Epithelial cell of esophagus (primary cell): ENCODE measurements at regions not wholly inside any gene's neighbourhood (a gene's known extent, or its start where the extent isn't known, plus 50 kb on each side); places are given as distances from the start of the nearest gene placed in this dataset.

Experiments
- DNase-seq: peaks from one replicate; pipeline ENCODE4 v3.0.0; 2010; ENCODE audit warnings: low read depth
- H3K4me3 ChIP-seq: 2 replicates; pipeline ENCODE4 v1.5.1; 2011; ENCODE audit warnings: mild to moderate bottlenecking, low read length, control low read depth
- CTCF ChIP-seq: IDR thresholded peaks from 2 replicates; pipeline ENCODE4 v1.5.1; 2011; ENCODE audit warnings: low read depth, mild to moderate bottlenecking, low read length, control low read depth, inconsistent platforms; ENCODE audit not compliant: insufficient read depth; ENCODE audit errors: missing control alignments

DNA sequence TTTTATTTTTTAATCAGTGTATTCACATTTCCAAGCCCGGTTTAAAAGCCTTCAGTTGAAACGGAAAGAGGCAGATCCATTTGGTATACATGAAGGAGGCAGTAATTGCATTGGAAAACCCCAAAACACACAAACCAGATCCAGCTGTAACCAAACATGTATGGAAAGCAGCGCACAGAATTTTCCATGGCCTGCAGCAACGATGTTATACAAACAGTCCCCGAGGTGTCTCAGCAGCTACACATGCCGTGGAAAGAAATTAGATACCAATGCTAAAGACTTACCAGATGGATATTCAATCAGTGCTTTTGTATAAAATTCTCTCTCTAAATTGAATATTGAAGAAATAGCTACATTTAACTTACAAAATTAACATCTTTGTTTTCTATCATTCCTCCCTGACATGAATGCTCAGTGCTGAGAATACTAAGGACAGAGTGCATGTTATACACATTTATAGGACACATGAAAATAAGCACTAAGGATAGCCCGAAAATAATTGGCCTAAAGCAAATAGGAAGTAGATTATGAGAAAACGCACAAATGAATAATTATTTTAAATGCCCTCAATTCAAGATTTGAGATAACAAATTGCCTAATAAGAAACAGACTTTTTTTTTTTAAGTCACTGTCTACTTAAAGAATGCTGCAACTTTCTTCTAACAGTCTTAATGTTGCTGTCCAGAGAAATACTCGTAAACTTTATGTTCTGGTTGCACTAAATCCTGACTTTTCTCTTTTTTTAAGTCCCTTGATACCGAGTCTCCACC, 713.1 kb downstream of the HDGFL1 start:
- no peak overlapping the region for H3K4me3 ChIP-seq
- DNase-seq, result no peak
- TF ChIP-seq CTCF, result no peak

- TF ChIP-seq CTCF, result no peak
- no peak for DNase-seq
Observed at GRCh38 chr6:23293653-23294052, 724.3 kb downstream of the HDGFL1 start.

GRCh38 chr6:23301556-23301955, 732.2 kb downstream of the HDGFL1 start:
- DNase-seq, result peak; percentile 22
- TF ChIP-seq CTCF, result no peak
- H3K4me3 ChIP-seq, result no peak overlapping the region

More at GRCh38 chr6:23293653-23294052, 724.3 kb downstream of the HDGFL1 start:
- H3K4me3 ChIP-seq, result no peak overlapping the region

- no peak overlapping the region for H3K4me3 ChIP-seq
- no peak for DNase-seq
- TF ChIP-seq CTCF, result no peak
Observed at GRCh38 chr6:23302514-23302913, 733.1 kb downstream of the HDGFL1 start.

GRCh38 chr6:23305325-23305943, 736.1 kb downstream of the HDGFL1 start:
- TF ChIP-seq CTCF, result no peak
- no peak for DNase-seq
- no peak overlapping the region for H3K4me3 ChIP-seq

DNA sequence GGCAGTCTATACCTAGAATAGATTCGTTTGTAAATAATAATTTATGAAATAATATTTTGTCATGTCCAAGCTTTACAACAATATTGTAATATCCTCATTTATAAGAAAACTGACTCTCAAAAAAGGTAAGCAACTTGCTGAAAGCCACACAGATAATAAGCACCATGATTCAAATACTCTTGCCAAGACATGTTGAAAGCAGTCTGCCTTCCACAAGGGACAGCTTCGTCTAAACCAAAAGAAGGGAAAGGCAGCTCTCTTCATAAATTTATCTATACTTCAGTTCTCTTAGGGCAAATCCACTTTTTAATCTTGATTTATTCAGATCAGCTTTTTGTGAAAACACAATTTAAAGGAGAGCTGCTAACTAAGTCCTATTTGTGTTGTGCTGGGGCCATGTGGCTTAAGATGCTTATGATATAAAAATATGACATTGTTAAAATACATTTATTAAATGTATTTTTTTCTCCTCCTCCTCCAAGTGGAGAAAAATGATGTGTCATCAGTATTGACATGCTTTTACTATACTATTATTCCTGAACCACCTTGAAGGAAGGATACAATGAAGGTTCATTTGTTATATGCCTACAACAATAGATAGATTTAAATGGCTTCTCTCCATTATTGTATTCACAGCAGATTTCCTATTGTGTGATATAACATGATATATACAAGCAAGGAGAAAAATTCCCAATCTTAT, 737.0 kb downstream of the HDGFL1 start:
- no peak overlapping the region for H3K4me3 ChIP-seq
- DNase-seq, result peak; percentile 62
- TF ChIP-seq CTCF, result no peak

GRCh38 chr6:23307516-23307915, 738.1 kb downstream of the HDGFL1 start:
- no peak overlapping the region for H3K4me3 ChIP-seq
- no peak for DNase-seq
- TF ChIP-seq CTCF, result no peak
